Tibial artery (tissue), 4 donors: ENCODE measurements at regions not wholly inside any gene's neighbourhood (a gene's known extent, or its start where the extent isn't known, plus 50 kb on each side); places are given as distances from the start of the nearest gene placed in this dataset.

Source experiments
- DNase-seq, 2 donors: peaks; one replicate each; pipeline ENCODE4 v3.0.0-alpha.2; 2019
- H3K27ac ChIP-seq, 2 donors: fragments of 200-600 bp; sonication (generic) in 1 of 2; 1 replicate in 1 of 2; 2 replicates in 1 of 2; pipeline ENCODE4 v1.5.1; 2018 to 2019; ENCODE audit warnings: mild to moderate bottlenecking in 1 of 2
- H3K27me3 ChIP-seq, 2 donors: fragments of 200-600 bp; sonication (generic) in 1 of 2; one replicate each; pipeline versions ENCODE4 v1.5.1 to v1.6.0; 2016 to 2019
- H3K36me3 ChIP-seq, 3 donors: fragments of 200-600 bp; sonication (generic) in 2 of 3; one replicate each; pipeline ENCODE4 v1.5.1; 2016 to 2019; ENCODE audit warnings: mild to moderate bottlenecking in 2 of 3
- H3K4me1 ChIP-seq, 4 donors: fragments of 200-600 bp; sonication (generic) in 2 of 4; 1 replicate in 3 of 4; 2 replicates in 1 of 4; pipeline ENCODE4 v1.5.1; 2016 to 2019
- H3K4me3 ChIP-seq, 2 donors: fragments of 200-600 bp; sonication (generic) in 1 of 2; 1 replicate in 1 of 2; 2 replicates in 1 of 2; pipeline ENCODE4 v1.5.1; 2018 to 2019; ENCODE audit warnings: mild to moderate bottlenecking in 2 of 2
- H3K9me3 ChIP-seq, 3 donors: fragments of 200-600 bp; sonication (generic) in 1 of 3; one replicate each; pipeline ENCODE4 v1.5.1; 2016 to 2019
- intact Hi-C: fragments of 100-400 bp; cut with DNase I; formaldehyde crosslinking; loops from one replicate; pipeline ENCODE4 v1.15.0; 2023; ENCODE audit warnings: low total_unique reads
- TF ChIP-seq, protein P1 (sequence below), 2 experiments: fragments of 200-600 bp in 1 of 2; fragments of 450-650 bp in 1 of 2; IDR thresholded peaks; one replicate each; pipeline ENCODE4 v1.5.1; 2017 to 2019; ENCODE audit warnings: antibody characterized with exemption in 2 of 2, mild to moderate bottlenecking in 1 of 2, moderate library complexity in 1 of 2

DNA sequence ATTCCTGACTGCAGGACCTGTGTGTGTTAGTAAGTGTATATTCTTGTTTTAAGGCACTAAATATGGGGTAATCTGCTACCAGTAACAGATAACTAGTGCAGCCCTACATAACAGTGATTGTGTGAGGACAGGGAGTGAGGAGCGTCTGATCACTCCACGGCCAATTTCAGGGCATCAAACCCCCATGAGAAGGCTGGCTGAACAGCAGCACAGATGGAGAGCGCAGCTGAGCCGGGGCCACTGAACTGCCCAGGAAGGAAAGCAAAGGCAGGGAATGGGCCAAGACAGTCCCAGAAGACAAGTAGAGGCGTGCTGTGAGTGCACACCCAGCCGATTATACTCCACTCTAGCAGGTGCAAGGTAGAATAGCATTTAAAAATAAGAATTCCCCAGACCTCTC is 157.1 kb upstream of the CHST15 start:
- H3K36me3 ChIP-seq = no peaks in the 10 kb centered on the region
- no peak for DNase-seq
- intact Hi-C loops = no loop called here
- no peaks in the 10 kb centered on the region for H3K9me3 ChIP-seq
- no peak overlapping the region for H3K4me3 ChIP-seq
- peaks cover 0 to 3% (median 0%) of the 10 kb centered on the region in 4 donors for H3K4me1 ChIP-seq
- no peak overlapping the region for H3K27ac ChIP-seq
- TF ChIP-seq, protein P1, sequence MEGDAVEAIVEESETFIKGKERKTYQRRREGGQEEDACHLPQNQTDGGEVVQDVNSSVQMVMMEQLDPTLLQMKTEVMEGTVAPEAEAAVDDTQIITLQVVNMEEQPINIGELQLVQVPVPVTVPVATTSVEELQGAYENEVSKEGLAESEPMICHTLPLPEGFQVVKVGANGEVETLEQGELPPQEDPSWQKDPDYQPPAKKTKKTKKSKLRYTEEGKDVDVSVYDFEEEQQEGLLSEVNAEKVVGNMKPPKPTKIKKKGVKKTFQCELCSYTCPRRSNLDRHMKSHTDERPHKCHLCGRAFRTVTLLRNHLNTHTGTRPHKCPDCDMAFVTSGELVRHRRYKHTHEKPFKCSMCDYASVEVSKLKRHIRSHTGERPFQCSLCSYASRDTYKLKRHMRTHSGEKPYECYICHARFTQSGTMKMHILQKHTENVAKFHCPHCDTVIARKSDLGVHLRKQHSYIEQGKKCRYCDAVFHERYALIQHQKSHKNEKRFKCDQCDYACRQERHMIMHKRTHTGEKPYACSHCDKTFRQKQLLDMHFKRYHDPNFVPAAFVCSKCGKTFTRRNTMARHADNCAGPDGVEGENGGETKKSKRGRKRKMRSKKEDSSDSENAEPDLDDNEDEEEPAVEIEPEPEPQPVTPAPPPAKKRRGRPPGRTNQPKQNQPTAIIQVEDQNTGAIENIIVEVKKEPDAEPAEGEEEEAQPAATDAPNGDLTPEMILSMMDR (IDR thresholded peaks at IDR 0.05) = no peak
- no peaks in the 10 kb centered on the region for H3K27me3 ChIP-seq

DNA sequence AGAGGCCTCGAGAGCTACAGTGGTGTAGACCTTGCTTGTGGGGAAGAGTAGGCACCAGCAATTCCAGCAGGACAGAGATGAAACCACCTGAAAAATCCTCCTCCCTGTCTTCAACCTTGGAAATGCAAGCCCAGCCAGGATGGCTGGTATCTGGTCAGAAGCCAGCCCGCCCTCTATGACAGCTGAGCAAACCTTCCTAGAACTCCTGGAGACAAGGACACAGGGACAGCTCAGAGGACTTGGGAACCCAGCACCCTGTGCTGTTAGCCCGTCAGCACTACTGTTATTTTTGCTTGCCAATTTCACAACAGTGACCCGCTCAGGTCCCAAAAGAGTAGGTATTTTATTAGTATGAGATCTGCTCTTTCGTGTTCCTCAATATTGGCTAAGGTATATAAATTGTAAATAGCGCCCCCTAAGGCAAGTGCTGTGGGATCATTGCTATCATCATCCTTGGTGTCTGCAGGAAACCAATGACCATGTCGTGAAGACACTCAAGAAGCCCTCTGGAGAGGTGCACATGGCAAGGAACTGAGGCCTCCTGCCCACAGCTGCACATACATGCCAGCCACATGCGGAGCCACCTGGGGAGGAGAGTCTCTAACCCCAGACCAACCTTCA is 156.5 kb upstream of the CHST15 start:
- no peak for DNase-seq
- peaks cover 0 to 3% (median 0%) of the 10 kb centered on the region in 4 donors for H3K4me1 ChIP-seq
- H3K27me3 ChIP-seq = no peaks in the 10 kb centered on the region
- H3K4me3 ChIP-seq = no peak overlapping the region
- intact Hi-C loops = no loop called here
- TF ChIP-seq, protein P1 (IDR thresholded peaks at IDR 0.05) = no peak
- no peaks in the 10 kb centered on the region for H3K36me3 ChIP-seq
- no peak overlapping the region for H3K27ac ChIP-seq
- H3K9me3 ChIP-seq = no peaks in the 10 kb centered on the region

DNA sequence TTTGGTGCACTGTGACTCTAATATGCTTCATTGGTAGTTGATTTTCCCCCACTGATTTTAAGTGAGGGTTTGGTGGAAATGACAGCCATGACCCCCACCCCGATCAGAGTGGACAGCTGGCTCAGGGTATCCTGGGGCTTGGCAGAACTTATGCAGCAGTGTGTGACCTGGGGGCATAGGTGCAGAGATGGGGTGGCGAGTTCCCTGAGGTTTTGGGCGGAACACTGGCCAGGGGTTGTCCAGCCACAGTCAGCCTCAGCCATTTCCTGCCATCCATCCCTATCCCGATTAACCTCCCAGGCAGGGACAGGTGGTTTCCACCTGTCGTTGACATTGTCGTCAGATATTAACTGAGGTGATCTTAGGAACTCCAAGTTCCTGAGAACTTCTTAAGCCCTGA is 155.8 kb upstream of the CHST15 start:
- no peaks in the 10 kb centered on the region for H3K36me3 ChIP-seq
- TF ChIP-seq, protein P1 (IDR thresholded peaks at IDR 0.05) = no peak
- H3K27ac ChIP-seq = no peak overlapping the region
- peak in 1 of 2 donors; percentile 41 for DNase-seq
- H3K27me3 ChIP-seq = no peaks in the 10 kb centered on the region
- no peaks in the 10 kb centered on the region for H3K9me3 ChIP-seq
- H3K4me3 ChIP-seq = no peak overlapping the region
- intact Hi-C loops = no loop called here
- H3K4me1 ChIP-seq = peaks cover 0 to 3% (median 0%) of the 10 kb centered on the region in 4 donors

DNA sequence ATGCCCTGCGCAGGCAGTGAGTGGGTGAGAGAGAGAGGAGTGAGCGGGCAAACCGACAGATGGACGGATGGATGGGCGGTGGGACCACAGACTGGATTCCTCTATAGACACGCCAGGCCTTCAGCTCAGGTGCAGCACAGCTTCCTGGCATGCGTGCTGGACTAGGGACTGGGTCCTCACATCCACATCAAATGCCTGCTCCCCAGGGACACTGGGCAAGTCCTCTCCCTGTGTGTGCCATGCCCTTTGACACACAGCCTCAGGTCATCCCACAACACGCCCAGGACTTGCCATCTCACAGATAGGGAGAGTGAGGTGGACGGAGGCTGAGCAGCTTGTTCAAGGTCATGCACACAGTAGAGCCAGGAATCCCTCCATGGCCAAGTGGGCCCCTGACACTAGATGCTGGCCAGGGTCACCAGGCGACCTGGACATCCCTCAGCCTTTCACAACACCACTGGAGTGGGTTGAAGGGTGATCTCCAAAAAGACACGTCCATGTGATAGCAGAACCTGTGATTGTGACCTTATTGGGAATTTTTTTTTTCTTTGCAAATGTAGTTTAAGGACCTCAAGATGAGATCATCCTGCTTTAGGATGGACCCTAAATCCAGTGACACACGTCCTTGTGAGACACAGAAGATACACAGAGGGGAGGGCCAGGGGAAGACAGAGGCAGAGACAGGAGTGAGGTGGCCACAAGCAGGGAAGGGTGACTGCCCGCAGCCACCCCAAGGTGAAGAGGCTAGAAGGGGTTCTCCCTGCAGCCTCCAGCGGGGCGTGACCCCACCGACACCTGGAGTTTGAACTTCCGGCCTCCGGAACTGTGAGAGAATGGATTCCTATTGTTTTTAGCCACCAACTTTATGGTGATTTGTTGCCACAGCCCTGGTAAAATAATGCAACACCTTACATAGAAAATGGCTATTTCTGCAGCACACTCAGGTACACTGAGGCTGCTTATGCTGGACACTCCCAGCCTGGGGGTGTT is 155.0 kb upstream of the CHST15 start:
- intact Hi-C loops = no loop called here
- TF ChIP-seq, protein P1 (IDR thresholded peaks at IDR 0.05) = no peak

DNA sequence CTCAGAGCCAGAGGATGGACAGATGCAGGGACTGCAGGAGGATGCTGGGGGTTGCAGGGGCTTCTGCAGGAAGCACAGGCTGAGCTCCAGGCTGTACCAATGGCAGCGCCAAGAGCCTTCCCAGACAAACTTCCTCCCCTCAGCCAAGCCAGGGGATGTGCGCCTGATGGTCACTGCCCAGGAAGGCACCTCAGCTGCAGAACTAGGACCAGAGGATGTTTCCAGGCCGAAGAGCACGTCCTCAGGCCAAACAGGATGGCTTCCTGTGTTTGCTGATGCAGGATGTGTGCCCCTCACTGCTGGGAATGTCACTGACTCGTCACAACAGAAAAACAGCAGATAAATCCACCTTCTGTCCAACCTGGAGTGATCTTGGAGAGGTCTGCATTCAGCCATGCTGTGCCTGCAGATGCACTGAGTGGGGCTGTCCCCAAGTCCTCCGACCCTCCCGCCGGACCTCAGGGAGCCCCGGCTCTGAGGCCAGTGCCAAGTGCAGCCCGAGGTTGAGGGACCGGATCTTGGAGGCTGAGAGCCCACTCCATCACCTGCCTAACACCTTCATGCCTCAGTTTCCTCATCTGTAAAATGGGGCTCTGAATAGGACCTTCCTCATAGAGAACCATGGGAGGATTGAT is 152.5 kb upstream of the CHST15 start:
- H3K27me3 ChIP-seq = no peaks in the 10 kb centered on the region
- H3K27ac ChIP-seq = no peak overlapping the region
- no peak overlapping the region for H3K4me3 ChIP-seq
- intact Hi-C loops = no loop called here
- H3K9me3 ChIP-seq = no peaks in the 10 kb centered on the region
- TF ChIP-seq, protein P1 (IDR thresholded peaks at IDR 0.05) = no peak
- peak in 1 of 2 donors; percentile 35 for DNase-seq
- peaks cover 0 to 3% (median 0%) of the 10 kb centered on the region in 4 donors for H3K4me1 ChIP-seq
- no peaks in the 10 kb centered on the region for H3K36me3 ChIP-seq

More for the DNA sequence above, 155.0 kb upstream of the CHST15 start:
- H3K36me3 ChIP-seq = no peaks in the 10 kb centered on the region
- no peaks in the 10 kb centered on the region for H3K27me3 ChIP-seq
- H3K4me3 ChIP-seq = no peak overlapping the region
- H3K4me1 ChIP-seq = peaks cover 0 to 3% (median 0%) of the 10 kb centered on the region in 4 donors
- H3K27ac ChIP-seq = no peak overlapping the region
- DNase-seq = peak in 1 of 2 donors; percentile 51
- no peaks in the 10 kb centered on the region for H3K9me3 ChIP-seq
